ENCODE measurements at regions not wholly inside any gene's neighbourhood (a gene's known extent, or its start where the extent isn't known, plus 50 kb on each side); places are given as distances from the start of the nearest gene placed in this dataset.

DNA sequence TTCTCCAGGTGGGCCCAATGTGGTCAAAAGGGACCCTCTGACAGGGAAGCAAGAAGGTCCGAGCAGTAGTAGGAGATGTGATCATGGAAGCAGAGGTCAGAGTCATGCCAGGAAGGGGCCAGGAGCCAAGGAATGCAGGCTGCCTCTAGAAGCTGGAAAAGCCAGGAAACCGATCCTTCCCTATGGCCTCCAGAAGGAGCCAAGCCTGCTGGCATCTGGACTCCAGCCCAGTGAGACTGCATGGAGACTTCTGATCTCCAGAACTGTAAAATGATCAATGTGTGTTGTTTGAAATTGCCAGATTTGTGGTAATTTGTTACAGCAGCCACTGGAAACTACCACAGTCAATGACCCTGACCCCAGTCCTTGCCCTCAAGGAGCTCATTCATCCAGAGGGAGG, 56.8 kb upstream of the SPATA12 start (continued):
- no peak for TF ChIP-seq BCL11A (IDR thresholded peaks at IDR 0.05; ENCODE audit: low read depth in 2 of 2, low read length in 2 of 2)
